ENCODE measurements at regions not wholly inside any gene's neighbourhood (a gene's known extent, or its start where the extent isn't known, plus 50 kb on each side); places are given as distances from the start of the nearest gene placed in this dataset.
A peak's percentile ranks its signal among the peaks of the same experiment; 100 is the strongest.

GRCh38 chr11:104661471-104661870 is 236.8 kb downstream of the CASP12 start:
- no peaks in the 10 kb centered on the region for H3K27me3 ChIP-seq (ENCODE audit: control insufficient read depth in 2 of 2, insufficient read depth in 2 of 2, low read length in 2 of 2)
- ChIA-PET POLR2A (no interaction called here), CTCF (ENCODE audit: low intra/inter-chr PET ratio) (no interaction called here)
- intact Hi-C loops (cut with micrococcal nuclease) = no loop called here
- ATAC-seq = no peak
- no peak overlapping the region for H2AFZ ChIP-seq (ENCODE audit: low read depth, low read length)
- H3K36me3 ChIP-seq (ENCODE audit: control insufficient read depth, insufficient read depth, low read length) = no peaks in the 10 kb centered on the region
- in situ Hi-C loops (cut with MboI) = no loop called here
- H3K4me3 ChIP-seq = no peak overlapping the region
- H3K4me2 ChIP-seq (ENCODE audit: insufficient read depth, low read length) = no peak overlapping the region
- 1% methylated on average over 5 of the region's 5 CpGs for WGBS (ENCODE audit: insufficient coverage, low coverage, missing lambda C conversion rate)
- TF ChIP-seq SOX6 (IDR thresholded peaks at IDR 0.05) (no peak), CEBPB (tag; IDR thresholded peaks at IDR 0.05) (no peak), ZKSCAN1 (IDR thresholded peaks at IDR 0.05; ENCODE audit: low read depth, low read length) (no peak), NFYB (IDR thresholded peaks at IDR 0.05; ENCODE audit: extremely low read depth, insufficient read length) (no peak), POLR3A (IDR thresholded peaks at IDR 0.05; ENCODE audit: borderline replicate concordance, extremely low read depth, insufficient read depth, insufficient read length) (no peak), SP2 (IDR thresholded peaks at IDR 0.05; ENCODE audit: extremely low read depth, low read depth, low read length, poor library complexity, severe bottlenecking) (no peak), POLR2B (IDR thresholded peaks at IDR 0.05; ENCODE audit: low read depth, partially characterized antibody) (no peak), HMG20A (CRISPR knock-in tag; conservative IDR thresholded peaks at IDR 0.05) (no peak), RBM22 (IDR thresholded peaks at IDR 0.05; ENCODE audit: low read depth, low read length, poor library complexity, severe bottlenecking) (no peak), HNRNPL (IDR thresholded peaks at IDR 0.05; ENCODE audit: low read depth, low read length) (no peak), ELK3 (CRISPR knock-in tag; IDR thresholded peaks at IDR 0.05) (no peak), TCF15 (CRISPR knock-in tag; IDR thresholded peaks at IDR 0.05) (no peak)
- TF ChIP-seq, protein P1, sequence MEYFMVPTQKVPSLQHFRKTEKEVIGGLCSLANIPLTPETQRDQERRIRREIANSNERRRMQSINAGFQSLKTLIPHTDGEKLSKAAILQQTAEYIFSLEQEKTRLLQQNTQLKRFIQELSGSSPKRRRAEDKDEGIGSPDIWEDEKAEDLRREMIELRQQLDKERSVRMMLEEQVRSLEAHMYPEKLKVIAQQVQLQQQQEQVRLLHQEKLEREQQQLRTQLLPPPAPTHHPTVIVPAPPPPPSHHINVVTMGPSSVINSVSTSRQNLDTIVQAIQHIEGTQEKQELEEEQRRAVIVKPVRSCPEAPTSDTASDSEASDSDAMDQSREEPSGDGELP (CRISPR knock-in tag; IDR thresholded peaks at IDR 0.05; ENCODE audit: borderline replicate concordance) = no peak
- H3K9ac ChIP-seq (ENCODE audit: insufficient read depth in 1 of 2, low read depth in 2 of 2, low read length in 2 of 2) = no peak overlapping the region
- H3K79me2 ChIP-seq (ENCODE audit: control insufficient read depth, insufficient read depth, low read length) = no peaks in the 10 kb centered on the region
- no peak for FAIRE-seq
- H3K9me1 ChIP-seq (ENCODE audit: control insufficient read depth, insufficient read depth, low read length) = no peaks in the 10 kb centered on the region
- 0 out of 2 replicates have a peak, but pooled peaks cover 5% of the 10 kb centered on the region for H3K9me3 ChIP-seq (replicated peaks; ENCODE audit: control insufficient read depth, insufficient read depth, low read depth, low read length)
- H3K4me1 ChIP-seq (replicated peaks in 1 of 2; ENCODE audit: control insufficient read depth in 2 of 2, insufficient read depth in 2 of 2, low read length in 2 of 2) = no peaks in the 10 kb centered on the region
- no TSS peak for BruUV-seq (replicated peaks)
- H4K20me1 ChIP-seq (replicated peaks; ENCODE audit: control insufficient read depth, insufficient read depth, low read length) = no peaks in the 10 kb centered on the region
- H3K27ac ChIP-seq (ENCODE audit: extremely low read depth, low read depth, low read length) = no peak overlapping the region
- peak in 1 of 4 experiments; percentile 0 for DNase-seq (ENCODE audit: extremely low read depth in 1 of 4, low spot score in 3 of 4)

All from K562 (cell line).